Heart right ventricle (tissue), 16 donors: ENCODE measurements at regions not wholly inside any gene's neighbourhood (a gene's known extent, or its start where the extent isn't known, plus 50 kb on each side); places are given as distances from the start of the nearest gene placed in this dataset.

ENCODE experiments used
- ATAC-seq, 8 donors: fragments of 200-7000 bp; cut with Tn5 transposase; one replicate each; pipeline ENCODE4 v1.9.1; 2020; ENCODE audit warnings: mild to moderate bottlenecking in 8 of 8, moderate library complexity in 8 of 8, moderate number of reproducible peaks in 1 of 8
- DNase-seq, 2 donors: peaks; one replicate each; pipeline ENCODE4 v3.0.0-alpha.2; 2020
- H3K27ac ChIP-seq, 10 donors: fragments of 200-600 bp; sonication (generic) in 2 of 10; one replicate each; pipeline versions ENCODE4 v1.5.0 to v1.8.0; 2020 to 2022; ENCODE audit warnings: mild to moderate bottlenecking in 3 of 10
- H3K27me3 ChIP-seq, 7 donors: fragments of 200-600 bp; one replicate each; pipeline ENCODE4 v1.8.0; 2021 to 2022; ENCODE audit warnings: mild to moderate bottlenecking in 2 of 7
- H3K36me3 ChIP-seq, 9 donors: fragments of 200-600 bp; sonication (generic) in 1 of 9; one replicate each; pipeline versions ENCODE4 v1.5.0 to v1.8.0; 2020 to 2022; ENCODE audit warnings: mild to moderate bottlenecking in 2 of 9
- H3K4me1 ChIP-seq, 9 donors: fragments of 200-600 bp; sonication (generic) in 1 of 9; one replicate each; pipeline versions ENCODE4 v1.5.0 to v1.8.0; 2020 to 2022; ENCODE audit warnings: mild to moderate bottlenecking in 4 of 9
- H3K4me3 ChIP-seq, 10 donors: fragments of 200-600 bp; sonication (generic) in 2 of 10; one replicate each; pipeline versions ENCODE4 v1.5.0 to v1.8.0; 2020 to 2022; ENCODE audit warnings: mild to moderate bottlenecking in 7 of 10, moderate library complexity in 2 of 10
- H3K9me3 ChIP-seq, 11 donors: fragments of 200-600 bp in 10 of 11; sonication (generic) in 2 of 11; one replicate each; pipeline versions ENCODE4 v1.5.0 to v1.8.0; 2013 to 2022; ENCODE audit warnings: mild to moderate bottlenecking in 2 of 11, control low read depth in 1 of 11, moderate library complexity in 1 of 11
- whole genome bisulfite sequencing, 2 donors: extraction: QIAGEN DNeasy Blood & Tissue Kit; methylation state at CpG; one replicate each; pipeline ENCODE4 v1.1.7; 2013; ENCODE audit warnings: inconsistent platforms in 1 of 2; 5-methylcytosine and 5-hydroxymethylcytosine counted together
- intact Hi-C, 10 donors: fragments of 100-400 bp; cut with DNase I; formaldehyde crosslinking; loops; one replicate each; pipeline versions ENCODE4 v1.11.1 to v1.14.2; 2022
- TF ChIP-seq, protein P1 (sequence below), 9 donors: fragments of 200-600 bp; sonication (generic) in 2 of 9; IDR thresholded peaks; one replicate each; pipeline versions ENCODE4 v1.5.0 to v1.8.0; 2021 to 2022; ENCODE audit warnings: antibody characterized with exemption in 9 of 9, mild to moderate bottlenecking in 5 of 9, moderate library complexity in 1 of 9
- donor health status: Arrhythmogenic right ventricular cardiomyopathy.
- donor health status: ischemic (EF 13 %, LVEDD 7.1; RV severe dilation, severe dysfunction).
- donor health status: healthy with polysubstance abuse.
- donor health status: DM: no; HTN: yes; CAD: no.
- donor health status: DM: no; HTN: no; CAD: no.
- donor health status: ischemic (EF 25% LVEDD 6.9; RV normal size, moderate dysfunction).
- donor health status: ischemic (EF 25% LVEDD 5.7; RV mildly dilated, moderate dysfunction).
- donor health status: healthy.
- donor health status: DM: yes; HTN: yes; CAD: no.
- donor health status: Ischemic cardiomyopathy.
- donor health status: ischemic (EF 35%, LVEDD 5.7; RV mildly dilated, moderate dysfunction).
- donor health status: nonischemic (EF 11% LVEDD 7.7; RV severe dilation, severe dysfunction).
- donor health status: DM: yes; HTN: yes; CAD: no.
- donor health status: PGD.
- donor health status: ischemic (EF 29% LVEDD 5.4; RV normal size, mild dysfunction).
- donor health status: nonischemic (EF 23%, LVEDD 6.1; RV moderate dilation, normal function).

DNA sequence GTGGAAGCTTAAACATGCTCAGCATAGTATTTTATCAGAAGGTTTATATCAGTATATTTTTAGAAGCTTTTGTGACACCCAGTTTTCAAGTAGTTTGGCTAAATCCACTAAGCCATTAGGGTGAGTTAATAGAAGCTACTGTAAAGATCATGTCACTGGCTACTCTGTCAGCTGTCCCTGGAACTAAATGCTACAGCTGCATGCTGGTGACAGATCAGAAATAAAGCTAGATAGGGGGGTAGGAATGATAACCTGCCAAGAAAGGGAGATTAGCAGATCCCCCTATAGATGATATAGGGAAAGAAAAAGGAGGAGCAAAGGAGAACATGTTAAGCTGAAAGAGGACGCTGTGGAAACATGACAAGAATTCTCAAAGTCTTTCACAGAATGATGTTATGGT is 363.2 kb downstream of the QKI start:
- H3K36me3 ChIP-seq, result no peaks in the 10 kb centered on the region
- no peaks in the 10 kb centered on the region for H3K27me3 ChIP-seq
- H3K4me1 ChIP-seq, result peaks cover 2 to 44% (median 14%) of the 10 kb centered on the region in 9 donors
- intact Hi-C loops, result no loop called here
- ATAC-seq (peak in 4 of 8 donors; percentile 20 to 53 (median 26)), DNase-seq (no peak)
- TF ChIP-seq, protein P1, sequence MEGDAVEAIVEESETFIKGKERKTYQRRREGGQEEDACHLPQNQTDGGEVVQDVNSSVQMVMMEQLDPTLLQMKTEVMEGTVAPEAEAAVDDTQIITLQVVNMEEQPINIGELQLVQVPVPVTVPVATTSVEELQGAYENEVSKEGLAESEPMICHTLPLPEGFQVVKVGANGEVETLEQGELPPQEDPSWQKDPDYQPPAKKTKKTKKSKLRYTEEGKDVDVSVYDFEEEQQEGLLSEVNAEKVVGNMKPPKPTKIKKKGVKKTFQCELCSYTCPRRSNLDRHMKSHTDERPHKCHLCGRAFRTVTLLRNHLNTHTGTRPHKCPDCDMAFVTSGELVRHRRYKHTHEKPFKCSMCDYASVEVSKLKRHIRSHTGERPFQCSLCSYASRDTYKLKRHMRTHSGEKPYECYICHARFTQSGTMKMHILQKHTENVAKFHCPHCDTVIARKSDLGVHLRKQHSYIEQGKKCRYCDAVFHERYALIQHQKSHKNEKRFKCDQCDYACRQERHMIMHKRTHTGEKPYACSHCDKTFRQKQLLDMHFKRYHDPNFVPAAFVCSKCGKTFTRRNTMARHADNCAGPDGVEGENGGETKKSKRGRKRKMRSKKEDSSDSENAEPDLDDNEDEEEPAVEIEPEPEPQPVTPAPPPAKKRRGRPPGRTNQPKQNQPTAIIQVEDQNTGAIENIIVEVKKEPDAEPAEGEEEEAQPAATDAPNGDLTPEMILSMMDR (IDR thresholded peaks at IDR 0.05), result no peak
- whole genome bisulfite sequencing, 2 donors, result 42 to 56% methylated on average over 1 of the region's 1 CpG
- H3K27ac ChIP-seq, result peak overlapping the region in 7 of 10 donors; percentile 12 to 76 (median 46)
- no peaks in the 10 kb centered on the region for H3K9me3 ChIP-seq
- H3K4me3 ChIP-seq, result no peak overlapping the region

DNA sequence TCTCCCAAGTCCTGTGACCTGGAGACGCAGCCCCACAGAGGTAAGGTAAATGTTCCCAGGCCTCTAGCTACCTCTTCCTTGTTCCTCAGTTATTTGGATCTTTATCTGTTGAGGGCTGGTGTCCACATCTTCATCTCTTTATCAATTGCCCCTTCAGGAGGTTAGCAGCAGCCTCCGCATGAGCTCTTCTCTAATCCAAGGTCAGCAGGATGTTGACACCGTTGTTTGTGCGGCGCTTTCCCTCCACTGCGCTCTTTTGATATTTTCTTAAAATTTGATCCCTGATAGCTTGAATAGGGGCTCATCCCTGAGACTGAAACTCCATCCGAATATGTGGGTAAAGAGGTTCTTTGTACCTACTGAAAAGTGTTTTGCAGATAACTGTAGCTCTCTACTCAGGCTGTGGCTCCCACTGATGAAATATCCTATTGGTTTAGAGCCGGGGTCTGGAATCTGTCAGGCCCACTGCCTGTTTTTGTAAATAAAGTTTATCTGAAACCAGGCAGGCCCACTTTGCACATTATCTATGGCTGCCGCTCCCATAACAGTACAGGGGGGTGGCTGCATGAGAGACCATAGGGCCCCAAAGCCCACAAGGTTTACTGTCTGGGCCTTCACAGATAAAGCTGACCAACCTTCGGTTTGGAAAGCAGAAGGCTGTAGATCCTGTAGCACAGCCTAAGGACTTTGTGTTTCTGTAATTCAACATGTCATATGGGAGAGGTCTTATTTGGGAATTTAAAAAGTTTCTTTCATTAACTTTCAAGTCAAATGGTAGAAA is 362.6 kb downstream of the QKI start:
- no peaks in the 10 kb centered on the region for H3K36me3 ChIP-seq
- H3K4me3 ChIP-seq, result no peak overlapping the region
- TF ChIP-seq, protein P1 (IDR thresholded peaks at IDR 0.05), result no peak
- intact Hi-C loops, result no loop called here
- H3K27me3 ChIP-seq, result no peaks in the 10 kb centered on the region
- ATAC-seq (peak in 3 of 8 donors; percentile 4 to 45 (median 31)), DNase-seq (no peak)
- peaks cover 2 to 44% (median 13%) of the 10 kb centered on the region in 9 donors for H3K4me1 ChIP-seq
- 76 to 82% methylated on average over 10 of the region's 10 CpGs for WGBS, 2 donors
- H3K27ac ChIP-seq, result peak overlapping the region in 7 of 10 donors; percentile 12 to 76 (median 46)
- no peaks in the 10 kb centered on the region for H3K9me3 ChIP-seq

DNA sequence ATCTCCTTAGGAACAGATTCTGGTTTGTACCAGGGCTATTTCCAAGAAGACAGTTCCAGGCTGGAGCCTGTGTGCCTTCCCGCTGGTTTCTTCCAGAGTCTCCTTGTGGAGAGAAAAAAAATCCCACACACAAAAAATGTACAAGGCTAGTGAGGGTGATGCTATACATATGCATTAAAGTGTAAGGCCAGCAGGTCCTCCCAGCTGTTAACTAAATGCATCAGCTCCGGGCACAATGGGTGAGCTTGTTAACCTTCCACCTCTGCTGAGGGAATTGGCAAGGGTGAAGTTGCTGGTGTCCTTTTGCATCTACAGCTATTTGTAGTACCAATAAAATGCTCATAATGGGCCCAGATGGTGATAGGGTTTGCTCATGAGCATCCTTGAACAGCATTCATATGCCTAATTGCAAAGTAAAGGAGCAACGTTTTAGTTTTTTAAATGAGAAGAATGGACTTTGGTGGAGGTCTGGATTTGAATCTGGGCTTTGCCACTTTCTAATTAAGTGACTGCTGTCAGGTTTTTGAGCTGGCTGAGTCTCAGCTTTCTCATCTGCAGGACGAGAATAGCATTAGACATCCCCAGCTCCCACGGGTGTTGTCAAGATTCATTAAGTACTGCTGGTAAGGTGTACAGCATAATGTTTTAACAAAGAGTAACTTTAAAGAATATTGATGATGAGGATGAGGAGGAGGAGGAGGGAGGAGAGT is 361.8 kb downstream of the QKI start:
- Histone ChIP-seq H3K27me3 (no peaks in the 10 kb centered on the region), H3K36me3 (no peaks in the 10 kb centered on the region), H3K9me3 (no peaks in the 10 kb centered on the region), H3K27ac (peak overlapping the region in 4 of 10 donors; percentile 41 to 76 (median 44)), H3K4me3 (no peak overlapping the region), H3K4me1 (peaks cover 2 to 42% (median 13%) of the 10 kb centered on the region in 9 donors)
- 61 to 74% methylated on average over 5 of the region's 5 CpGs for WGBS, 2 donors
- DNase-seq (no peak), ATAC-seq (no peak)
- intact Hi-C loops, result no loop called here
- TF ChIP-seq, protein P1 (IDR thresholded peaks at IDR 0.05), result no peak

DNA sequence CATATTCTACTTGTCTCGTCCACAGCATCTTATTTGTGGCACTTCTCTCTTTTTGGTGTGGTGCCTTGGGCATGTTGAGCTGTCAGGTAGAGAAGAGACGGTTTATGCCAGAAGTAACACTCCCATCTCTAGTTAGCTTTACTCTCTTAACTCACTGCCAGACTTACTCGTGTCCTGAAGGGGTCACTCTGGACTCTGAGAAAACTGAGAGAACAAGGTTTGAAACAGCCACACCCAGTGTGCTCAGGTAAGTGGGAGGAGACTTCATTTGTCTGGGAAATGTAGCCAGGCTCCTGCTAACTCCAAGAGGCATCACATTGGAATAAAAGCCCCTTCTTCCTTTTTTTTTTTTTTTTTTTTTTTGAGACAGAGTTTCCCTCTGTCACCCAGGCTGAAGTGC is 360.8 kb downstream of the QKI start:
- Histone ChIP-seq H3K4me1 (peaks cover 0 to 31% (median 8%) of the 10 kb centered on the region in 9 donors), H3K9me3 (no peaks in the 10 kb centered on the region), H3K36me3 (no peaks in the 10 kb centered on the region), H3K27ac (no peak overlapping the region), H3K27me3 (no peaks in the 10 kb centered on the region), H3K4me3 (no peak overlapping the region)
- 89 to 93% methylated on average over 3 of the region's 3 CpGs for WGBS, 2 donors
- TF ChIP-seq, protein P1 (IDR thresholded peaks at IDR 0.05), result no peak
- no peak for DNase-seq
- intact Hi-C loops, result no loop called here
- ATAC-seq, result no peak
